ENCODE measurements at regions not wholly inside any gene's neighbourhood (a gene's known extent, or its start where the extent isn't known, plus 50 kb on each side); places are given as distances from the start of the nearest gene placed in this dataset.

GRCh38 chr1:56061824-56062223, 517.5 kb downstream of the PLPP3 start:
- DNase-seq = no peak

GRCh38 chr1:56060906-56061305, 518.5 kb downstream of the PLPP3 start:
- no peak for DNase-seq

- DNase-seq = no peak
Observed at GRCh38 chr1:56057466-56058405, 521.6 kb downstream of the PLPP3 start.

GRCh38 chr1:56056438-56057287, 522.7 kb downstream of the PLPP3 start:
- no peak for DNase-seq

GRCh38 chr1:56054959-56055358, 524.4 kb downstream of the PLPP3 start:
- DNase-seq = no peak

GRCh38 chr1:56052041-56052440, 527.3 kb downstream of the PLPP3 start:
- no peak for DNase-seq

GRCh38 chr1:56050911-56051310, 528.5 kb downstream of the PLPP3 start:
- DNase-seq = no peak

- DNase-seq = no peak
Observed at GRCh38 chr1:56045477-56045876, 533.9 kb downstream of the PLPP3 start.

- no peak for DNase-seq
Observed at GRCh38 chr1:56045062-56045461, 534.3 kb downstream of the PLPP3 start.

GRCh38 chr1:56036479-56036878, 542.9 kb downstream of the PLPP3 start:
- DNase-seq = no peak

GRCh38 chr1:56034847-56035481, 544.4 kb downstream of the PLPP3 start:
- DNase-seq = no peak

GRCh38 chr1:56034222-56034621, 545.1 kb downstream of the PLPP3 start:
- DNase-seq = no peak

GRCh38 chr1:56033321-56034037, 545.9 kb downstream of the PLPP3 start:
- DNase-seq = no peak

GRCh38 chr1:56032096-56032676, 547.2 kb downstream of the PLPP3 start:
- no peak for DNase-seq

GRCh38 chr1:56031001-56031400, 548.4 kb downstream of the PLPP3 start:
- no peak for DNase-seq

- no peak for DNase-seq
Observed at GRCh38 chr1:56029319-56030003, 549.9 kb downstream of the PLPP3 start.

GRCh38 chr1:56028911-56029310, 550.5 kb downstream of the PLPP3 start:
- DNase-seq = no peak

GRCh38 chr1:56028244-56028643, 551.1 kb downstream of the PLPP3 start:
- DNase-seq = no peak

GRCh38 chr1:56025942-56026341, 553.4 kb downstream of the PLPP3 start:
- DNase-seq = no peak

- no peak for DNase-seq
Observed at GRCh38 chr1:56024155-56024554, 555.2 kb downstream of the PLPP3 start.

- no peak for DNase-seq
Observed at GRCh38 chr1:56019922-56020321, 559.4 kb downstream of the PLPP3 start.

GRCh38 chr1:56019472-56019871, 559.9 kb downstream of the PLPP3 start:
- DNase-seq = no peak
